ENCODE measurements at regions not wholly inside any gene's neighbourhood (a gene's known extent, or its start where the extent isn't known, plus 50 kb on each side); places are given as distances from the start of the nearest gene placed in this dataset.

DNA sequence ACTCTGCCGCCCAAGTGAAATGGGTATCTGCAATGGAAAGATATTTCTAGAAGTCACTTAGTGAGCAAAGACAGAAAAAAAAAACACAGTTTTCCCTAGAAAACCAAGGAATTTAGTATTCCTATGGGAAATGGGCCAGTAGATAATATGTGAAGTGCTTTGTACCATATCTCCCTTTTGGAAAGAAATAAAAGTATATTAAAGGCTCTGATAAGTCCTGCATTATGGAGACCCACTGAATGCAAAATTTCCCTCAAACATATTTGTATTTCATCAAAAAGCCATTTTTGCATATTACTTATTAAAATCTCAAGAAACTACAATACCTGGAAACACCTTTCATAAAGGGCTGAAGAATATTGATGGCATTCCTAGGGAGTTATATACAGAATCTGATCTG lies 51.6 kb upstream of the DYNLRB2 start:
- TF ChIP-seq, protein P1, sequence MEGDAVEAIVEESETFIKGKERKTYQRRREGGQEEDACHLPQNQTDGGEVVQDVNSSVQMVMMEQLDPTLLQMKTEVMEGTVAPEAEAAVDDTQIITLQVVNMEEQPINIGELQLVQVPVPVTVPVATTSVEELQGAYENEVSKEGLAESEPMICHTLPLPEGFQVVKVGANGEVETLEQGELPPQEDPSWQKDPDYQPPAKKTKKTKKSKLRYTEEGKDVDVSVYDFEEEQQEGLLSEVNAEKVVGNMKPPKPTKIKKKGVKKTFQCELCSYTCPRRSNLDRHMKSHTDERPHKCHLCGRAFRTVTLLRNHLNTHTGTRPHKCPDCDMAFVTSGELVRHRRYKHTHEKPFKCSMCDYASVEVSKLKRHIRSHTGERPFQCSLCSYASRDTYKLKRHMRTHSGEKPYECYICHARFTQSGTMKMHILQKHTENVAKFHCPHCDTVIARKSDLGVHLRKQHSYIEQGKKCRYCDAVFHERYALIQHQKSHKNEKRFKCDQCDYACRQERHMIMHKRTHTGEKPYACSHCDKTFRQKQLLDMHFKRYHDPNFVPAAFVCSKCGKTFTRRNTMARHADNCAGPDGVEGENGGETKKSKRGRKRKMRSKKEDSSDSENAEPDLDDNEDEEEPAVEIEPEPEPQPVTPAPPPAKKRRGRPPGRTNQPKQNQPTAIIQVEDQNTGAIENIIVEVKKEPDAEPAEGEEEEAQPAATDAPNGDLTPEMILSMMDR (conservative IDR thresholded peaks at IDR 0.05; ENCODE audit: low read length) = no peak
- no peak for TF ChIP-seq EZH2phosphoT487 (IDR thresholded peaks at IDR 0.05; ENCODE audit: borderline replicate concordance)
- Histone ChIP-seq H4K20me1 (ENCODE audit: insufficient read depth, low read length, poor library complexity, severe bottlenecking) (no peaks in the 10 kb centered on the region), H3K36me3 (ENCODE audit: insufficient read depth, low read length) (no peaks in the 10 kb centered on the region), H3K27me3 (ENCODE audit: insufficient read depth, low read length, poor library complexity, severe bottlenecking) (no peaks in the 10 kb centered on the region), H3K4me3 (ENCODE audit: low read length, poor library complexity, severe bottlenecking) (no peak overlapping the region), H3K4me1 (ENCODE audit: insufficient read depth, low read length, poor library complexity, severe bottlenecking) (peaks cover 4% of the 10 kb centered on the region), H3F3A (ENCODE audit: low read depth) (no peaks in the 10 kb centered on the region), H2AFZ (ENCODE audit: low read length) (no peak overlapping the region), H3K9me2 (replicated peaks; ENCODE audit: low read depth, low read length) (no peaks in the 10 kb centered on the region), H3K79me2 (ENCODE audit: insufficient read depth, low read length) (no peaks in the 10 kb centered on the region), H3K9me3 (ENCODE audit: insufficient read depth, low read depth, low read length) (no peaks in the 10 kb centered on the region), H3K9ac (ENCODE audit: low read depth, low read length, poor library complexity, severe bottlenecking) (no peak overlapping the region), H3K4me2 (ENCODE audit: low read depth, low read length, poor library complexity, severe bottlenecking) (no peak overlapping the region)

DNA sequence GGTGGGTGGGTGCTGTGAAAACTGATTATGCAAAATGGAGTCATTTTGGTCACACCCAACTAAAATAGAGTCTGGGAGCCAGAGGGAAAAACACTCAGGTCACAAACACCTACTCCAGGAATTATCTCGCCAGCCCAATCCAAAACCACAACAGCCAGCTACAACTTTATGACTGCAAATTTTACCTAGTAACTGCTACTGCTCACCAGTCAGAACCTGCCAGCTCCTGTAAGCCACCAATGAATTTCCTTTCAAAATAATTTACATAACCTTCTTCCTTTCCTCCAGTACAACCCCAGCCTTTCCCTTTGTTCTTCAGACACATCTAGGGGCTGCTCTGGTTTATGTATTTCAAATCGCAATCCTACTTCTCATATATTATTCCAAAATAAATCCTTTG lies 52.6 kb upstream of the DYNLRB2 start:
- H3K9ac ChIP-seq (ENCODE audit: low read depth, low read length, poor library complexity, severe bottlenecking) = no peak overlapping the region
- no peaks in the 10 kb centered on the region for H3K79me2 ChIP-seq (ENCODE audit: insufficient read depth, low read length)
- H3K4me1 ChIP-seq (ENCODE audit: insufficient read depth, low read length, poor library complexity, severe bottlenecking) = peaks cover 4% of the 10 kb centered on the region
- no peak for TF ChIP-seq EZH2phosphoT487 (IDR thresholded peaks at IDR 0.05; ENCODE audit: borderline replicate concordance)
- TF ChIP-seq, protein P1 (conservative IDR thresholded peaks at IDR 0.05; ENCODE audit: low read length) = no peak
- H3K36me3 ChIP-seq (ENCODE audit: insufficient read depth, low read length) = no peaks in the 10 kb centered on the region
- H3K9me3 ChIP-seq (ENCODE audit: insufficient read depth, low read depth, low read length) = no peaks in the 10 kb centered on the region
- no peaks in the 10 kb centered on the region for H3K9me2 ChIP-seq (replicated peaks; ENCODE audit: low read depth, low read length)
- no peak overlapping the region for H3K4me2 ChIP-seq (ENCODE audit: low read depth, low read length, poor library complexity, severe bottlenecking)
- no peak overlapping the region for H3K4me3 ChIP-seq (ENCODE audit: low read length, poor library complexity, severe bottlenecking)
- no peaks in the 10 kb centered on the region for H3K27me3 ChIP-seq (ENCODE audit: insufficient read depth, low read length, poor library complexity, severe bottlenecking)
- peak overlapping the region; percentile 37 for H2AFZ ChIP-seq (ENCODE audit: low read length)
- no peaks in the 10 kb centered on the region for H4K20me1 ChIP-seq (ENCODE audit: insufficient read depth, low read length, poor library complexity, severe bottlenecking)
- H3F3A ChIP-seq (ENCODE audit: low read depth) = no peaks in the 10 kb centered on the region

DNA sequence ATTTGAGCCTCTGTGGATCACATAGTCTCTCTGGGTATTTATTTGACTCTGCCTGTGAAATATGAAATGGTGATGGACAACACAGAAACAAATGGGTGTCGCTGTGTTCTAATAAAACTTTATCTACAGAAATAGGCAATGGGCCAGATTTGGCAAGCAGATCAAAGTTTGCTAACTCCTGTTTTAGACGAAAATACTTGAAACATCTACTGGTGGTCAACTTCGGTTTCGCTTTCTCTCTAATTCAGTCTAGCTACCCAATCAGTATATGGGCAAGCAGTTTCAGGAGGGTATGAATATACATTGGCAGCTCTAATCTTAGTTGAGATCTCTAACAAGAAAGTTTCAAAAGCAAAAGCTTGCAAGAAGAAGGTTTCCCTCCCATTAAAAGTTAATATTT lies 60.1 kb upstream of the DYNLRB2 start:
- TF ChIP-seq, protein P1 (conservative IDR thresholded peaks at IDR 0.05; ENCODE audit: low read length) = no peak
- no peak for TF ChIP-seq EZH2phosphoT487 (IDR thresholded peaks at IDR 0.05; ENCODE audit: borderline replicate concordance)
- H3K79me2 ChIP-seq (ENCODE audit: insufficient read depth, low read length) = no peaks in the 10 kb centered on the region
- H3K4me1 ChIP-seq (ENCODE audit: insufficient read depth, low read length, poor library complexity, severe bottlenecking) = peaks cover 10% of the 10 kb centered on the region
- no peaks in the 10 kb centered on the region for H3K9me3 ChIP-seq (ENCODE audit: insufficient read depth, low read depth, low read length)
- H3K9ac ChIP-seq (ENCODE audit: low read depth, low read length, poor library complexity, severe bottlenecking) = no peak overlapping the region
- H3K9me2 ChIP-seq (replicated peaks; ENCODE audit: low read depth, low read length) = no peaks in the 10 kb centered on the region
- no peak overlapping the region for H2AFZ ChIP-seq (ENCODE audit: low read length)
- no peaks in the 10 kb centered on the region for H3F3A ChIP-seq (ENCODE audit: low read depth)
- no peaks in the 10 kb centered on the region for H3K27me3 ChIP-seq (ENCODE audit: insufficient read depth, low read length, poor library complexity, severe bottlenecking)
- H3K4me2 ChIP-seq (ENCODE audit: low read depth, low read length, poor library complexity, severe bottlenecking) = no peak overlapping the region
- H3K36me3 ChIP-seq (ENCODE audit: insufficient read depth, low read length) = no peaks in the 10 kb centered on the region
- no peak overlapping the region for H3K4me3 ChIP-seq (ENCODE audit: low read length, poor library complexity, severe bottlenecking)
- H4K20me1 ChIP-seq (ENCODE audit: insufficient read depth, low read length, poor library complexity, severe bottlenecking) = no peaks in the 10 kb centered on the region
